GM12872 (cell line): ENCODE measurements at regions not wholly inside any gene's neighbourhood (a gene's known extent, or its start where the extent isn't known, plus 50 kb on each side); places are given as distances from the start of the nearest gene placed in this dataset.

ENCODE experiments used
- TF ChIP-seq, protein P1 (sequence below): IDR thresholded peaks from 3 replicates; pipeline ENCODE4 v1.5.1; 2011; ENCODE audit warnings: low read depth, mild to moderate bottlenecking, low read length, moderate library complexity; ENCODE audit not compliant: insufficient read depth

DNA sequence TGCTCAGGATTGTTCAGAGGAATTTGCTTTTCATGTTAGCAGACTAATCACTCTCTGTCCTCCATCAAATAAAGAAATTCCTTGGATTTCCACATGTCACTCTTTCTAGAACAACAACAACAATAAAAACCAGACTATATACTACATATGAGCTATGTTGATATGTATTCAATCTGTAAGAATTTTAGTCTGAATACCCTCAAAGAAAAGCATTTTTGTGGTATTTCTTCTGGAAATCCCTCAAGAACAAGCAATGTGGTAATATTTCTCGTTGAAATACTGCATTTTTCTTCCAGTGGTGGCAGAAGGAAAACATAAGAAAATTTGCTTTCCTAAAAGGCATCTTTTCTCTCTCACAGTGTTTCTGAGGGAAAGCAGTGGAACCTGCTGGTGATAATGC, 312.6 kb upstream of the RSPO3 start:
- TF ChIP-seq, protein P1, sequence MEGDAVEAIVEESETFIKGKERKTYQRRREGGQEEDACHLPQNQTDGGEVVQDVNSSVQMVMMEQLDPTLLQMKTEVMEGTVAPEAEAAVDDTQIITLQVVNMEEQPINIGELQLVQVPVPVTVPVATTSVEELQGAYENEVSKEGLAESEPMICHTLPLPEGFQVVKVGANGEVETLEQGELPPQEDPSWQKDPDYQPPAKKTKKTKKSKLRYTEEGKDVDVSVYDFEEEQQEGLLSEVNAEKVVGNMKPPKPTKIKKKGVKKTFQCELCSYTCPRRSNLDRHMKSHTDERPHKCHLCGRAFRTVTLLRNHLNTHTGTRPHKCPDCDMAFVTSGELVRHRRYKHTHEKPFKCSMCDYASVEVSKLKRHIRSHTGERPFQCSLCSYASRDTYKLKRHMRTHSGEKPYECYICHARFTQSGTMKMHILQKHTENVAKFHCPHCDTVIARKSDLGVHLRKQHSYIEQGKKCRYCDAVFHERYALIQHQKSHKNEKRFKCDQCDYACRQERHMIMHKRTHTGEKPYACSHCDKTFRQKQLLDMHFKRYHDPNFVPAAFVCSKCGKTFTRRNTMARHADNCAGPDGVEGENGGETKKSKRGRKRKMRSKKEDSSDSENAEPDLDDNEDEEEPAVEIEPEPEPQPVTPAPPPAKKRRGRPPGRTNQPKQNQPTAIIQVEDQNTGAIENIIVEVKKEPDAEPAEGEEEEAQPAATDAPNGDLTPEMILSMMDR, result no peak

DNA sequence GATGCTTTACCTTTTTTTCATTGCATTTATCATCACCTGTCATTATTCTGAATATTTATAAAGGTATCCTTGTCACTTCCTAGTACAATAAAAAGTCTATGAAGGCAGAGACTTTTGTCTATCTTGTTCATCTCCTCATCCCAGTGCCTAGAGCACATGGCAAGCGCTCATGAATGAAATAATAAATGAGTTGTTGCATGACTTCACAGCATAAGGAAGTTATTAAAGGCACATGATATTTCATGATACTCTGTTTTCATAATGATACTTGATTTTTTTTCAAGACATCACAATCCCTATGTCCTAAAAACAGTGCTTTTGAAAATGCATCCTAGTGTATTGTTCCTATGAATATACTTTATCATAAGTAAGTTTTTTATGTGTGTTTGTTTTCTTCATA, 310.6 kb upstream of the RSPO3 start:
- TF ChIP-seq, protein P1, result no peak

DNA sequence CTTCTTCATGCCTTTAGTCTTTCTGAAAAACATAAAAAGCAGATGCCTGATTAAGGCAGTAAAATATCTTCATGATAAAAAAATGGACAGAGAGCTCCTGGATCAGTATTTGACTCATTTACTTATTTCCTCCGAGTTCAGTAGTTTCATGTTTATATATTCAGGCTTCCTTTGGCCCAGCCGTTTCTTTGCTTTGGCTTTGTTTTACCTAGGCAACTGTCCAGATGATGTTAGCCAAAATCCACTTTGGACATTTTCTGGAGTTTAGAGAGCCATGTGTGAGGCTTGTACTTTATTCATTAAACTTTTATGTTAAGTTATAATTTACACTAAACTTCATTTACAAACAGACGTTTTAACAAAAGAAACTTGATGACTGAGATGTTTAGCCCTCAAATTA, 307.1 kb upstream of the RSPO3 start:
- TF ChIP-seq, protein P1, result no peak

DNA sequence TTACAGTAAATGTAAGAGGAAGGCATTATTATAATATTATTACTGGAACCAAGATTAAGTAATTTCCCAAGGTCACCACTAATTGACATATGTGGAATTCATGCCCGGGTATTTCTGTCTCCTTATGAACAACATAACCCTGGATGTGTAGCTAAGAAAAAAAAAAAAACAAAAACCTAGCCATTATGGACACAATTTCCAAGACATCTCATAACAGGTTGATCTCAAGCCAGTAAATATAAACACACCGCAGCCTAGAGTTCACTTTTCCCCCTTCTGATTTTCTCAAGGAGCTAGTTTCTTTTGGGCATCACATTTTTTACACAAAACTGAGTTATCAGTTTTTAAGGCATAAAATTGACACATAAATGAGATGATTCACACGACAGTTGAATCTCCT, 306.5 kb upstream of the RSPO3 start:
- TF ChIP-seq, protein P1, result no peak

DNA sequence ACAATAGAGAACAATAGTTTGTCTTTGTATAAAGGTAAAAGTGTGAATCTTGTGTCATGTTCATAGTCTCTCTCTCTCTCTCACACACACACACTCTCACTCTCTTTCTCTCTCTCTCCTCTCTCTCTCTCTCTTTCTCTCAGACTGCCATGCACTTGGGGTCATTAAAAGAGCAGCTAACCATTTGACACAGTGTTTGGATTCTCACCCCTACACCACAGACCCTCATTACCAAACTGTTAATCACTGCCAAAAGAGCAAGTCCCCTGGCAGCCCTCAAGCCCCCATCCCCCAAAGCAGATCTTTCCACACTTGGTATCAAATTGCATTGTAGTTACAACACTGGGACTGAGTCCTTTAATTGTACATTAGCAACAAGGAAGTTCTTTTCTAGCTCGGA, 305.8 kb upstream of the RSPO3 start:
- TF ChIP-seq, protein P1, result no peak

DNA sequence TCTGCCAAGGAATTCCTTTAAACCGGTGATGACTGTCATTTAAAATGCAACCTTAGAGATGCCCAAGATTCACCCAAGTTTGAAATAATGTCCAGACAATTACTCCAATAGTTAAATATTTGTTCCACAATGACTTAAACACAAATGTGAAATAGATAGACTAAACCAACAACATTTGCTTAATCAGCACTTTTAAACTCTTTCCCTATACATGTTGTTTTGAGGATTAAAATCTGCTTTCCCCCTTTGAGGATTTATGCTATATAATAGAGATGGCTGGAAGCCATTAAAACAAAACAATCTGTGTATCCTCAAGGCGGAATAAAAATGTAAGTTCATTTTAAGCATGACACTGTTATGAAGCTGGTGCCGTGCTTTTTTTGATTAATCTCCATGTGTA, 297.8 kb upstream of the RSPO3 start:
- TF ChIP-seq, protein P1, result no peak

DNA sequence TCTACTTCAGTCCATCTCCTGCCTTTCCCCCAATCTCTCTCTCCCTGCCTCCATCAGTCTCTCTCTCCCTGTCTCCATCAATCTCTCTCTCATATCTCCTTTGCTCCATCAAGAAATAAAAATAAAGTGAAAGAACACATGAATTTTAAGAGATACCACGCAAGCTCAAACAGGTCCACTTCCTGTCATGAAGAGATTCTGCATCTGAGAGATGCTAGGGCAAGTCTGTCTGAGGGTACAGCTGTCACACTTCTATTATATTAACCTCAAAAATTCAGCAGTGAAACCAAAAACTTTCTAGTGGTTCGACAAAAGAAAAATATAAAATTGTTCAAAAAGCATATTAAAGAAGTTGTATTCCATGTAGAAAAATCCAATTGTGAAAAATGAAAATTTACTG, 296.8 kb upstream of the RSPO3 start:
- TF ChIP-seq, protein P1, result no peak

DNA sequence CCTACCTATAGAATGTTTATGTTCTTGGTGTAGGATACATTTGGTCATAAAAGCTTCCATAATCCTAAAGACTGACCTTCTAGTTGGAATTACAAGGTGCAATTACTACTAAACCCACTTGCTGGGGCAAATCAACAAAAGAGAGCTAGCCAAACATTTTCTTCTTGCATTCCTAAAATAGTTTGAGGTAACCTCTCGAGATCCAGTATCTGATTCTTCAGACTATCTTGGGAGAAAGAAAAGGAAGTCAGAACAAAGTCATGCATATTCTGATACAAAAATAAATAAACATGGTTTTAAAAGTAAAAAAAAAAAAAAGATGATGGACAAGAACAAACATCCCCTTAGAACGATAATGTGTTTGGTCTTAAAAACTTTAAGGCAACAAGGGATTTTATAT, 294.2 kb upstream of the RSPO3 start:
- TF ChIP-seq, protein P1, result no peak
